Natural killer cell treated with Interleukin-12 subunit alpha and Interleukin-12 subunit beta and Interleukin-15 and Interleukin-18, amount 100 ng/mL, for 72 hours (primary cell): ENCODE measurements at regions not wholly inside any gene's neighbourhood (a gene's known extent, or its start where the extent isn't known, plus 50 kb on each side); places are given as distances from the start of the nearest gene placed in this dataset.

Source experiments
- ATAC-seq, 2 donors: fragments of 150-1000 bp; cut with Tn5 transposase in 1 of 2; sonication (Bioruptor Pico), chemical (Tn5 transposase) in 1 of 2; 2 replicates each; pipeline ENCODE4 v1.10.0; 2021
- DNase-seq: peaks from one replicate; pipeline ENCODE4 v3.0.0; 2022; ENCODE audit warnings: low spot score
- H3K27ac Mint-ChIP-seq, 2 donors: 1 replicate in 1 of 2; 2 replicates in 1 of 2; pipeline ENCODE4 v1.8.0; 2022; ENCODE audit warnings: mixed read lengths in 2 of 2, mild to moderate bottlenecking in 1 of 2, moderate library complexity in 1 of 2
- H3K27me3 Mint-ChIP-seq, 2 donors: 1 replicate in 1 of 2; 2 replicates in 1 of 2; pipeline ENCODE4 v1.8.0; 2022; ENCODE audit warnings: mixed read lengths in 2 of 2
- H3K36me3 Mint-ChIP-seq: one replicate; pipeline ENCODE4 v1.8.0; 2022; ENCODE audit warnings: mixed read lengths
- H3K4me1 Mint-ChIP-seq, 2 donors: 1 replicate in 1 of 2; 2 replicates in 1 of 2; pipeline ENCODE4 v1.8.0; 2022; ENCODE audit warnings: low read depth in 2 of 2, mixed read lengths in 2 of 2, mild to moderate bottlenecking in 1 of 2
- H3K4me3 Mint-ChIP-seq: one replicate; pipeline ENCODE4 v1.8.0; 2022; ENCODE audit warnings: mixed read lengths
- H3K9me3 Mint-ChIP-seq: 2 replicates; pipeline ENCODE4 v1.8.0; 2022; ENCODE audit warnings: mixed read lengths

DNA sequence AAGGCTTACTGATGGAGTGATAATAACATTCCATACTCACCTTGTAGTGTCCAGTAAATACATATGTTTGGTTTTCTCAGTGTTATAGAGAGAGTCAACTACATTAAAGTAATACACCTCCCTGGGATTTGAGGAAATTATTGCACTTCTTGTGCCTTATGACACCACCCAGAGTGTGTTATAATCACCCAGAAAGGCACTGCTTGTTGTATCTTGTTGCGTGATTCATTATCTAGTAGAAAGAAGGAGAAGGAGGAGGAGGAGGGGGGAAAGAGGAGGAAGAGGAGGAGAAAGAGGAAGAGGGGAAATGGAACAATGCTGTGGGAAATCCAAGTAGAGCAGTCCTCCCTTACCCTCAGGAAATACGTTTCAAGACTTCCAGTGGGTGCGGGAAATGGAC is 661.8 kb upstream of the WWC1 start:
- ATAC-seq (no peak), DNase-seq (no peak)
- no peak overlapping the region for H3K4me3 Mint-ChIP-seq
- H3K27me3 Mint-ChIP-seq = no peaks in the 10 kb centered on the region
- H3K9me3 Mint-ChIP-seq = peaks cover 8% of the 10 kb centered on the region
- H3K36me3 Mint-ChIP-seq = no peaks in the 10 kb centered on the region
- H3K27ac Mint-ChIP-seq = no peak overlapping the region
- no peaks in the 10 kb centered on the region for H3K4me1 Mint-ChIP-seq

- no peaks in the 10 kb centered on the region for H3K36me3 Mint-ChIP-seq
- ATAC-seq (no peak), DNase-seq (no peak)
- no peak overlapping the region for H3K27ac Mint-ChIP-seq
- H3K27me3 Mint-ChIP-seq = no peaks in the 10 kb centered on the region
- no peaks in the 10 kb centered on the region for H3K4me1 Mint-ChIP-seq
- H3K4me3 Mint-ChIP-seq = no peak overlapping the region
- H3K9me3 Mint-ChIP-seq = peaks cover 8% of the 10 kb centered on the region
These were observed 660.3 kb upstream of the WWC1 start for GRCh38 chr5:167631191-167631590.

DNA sequence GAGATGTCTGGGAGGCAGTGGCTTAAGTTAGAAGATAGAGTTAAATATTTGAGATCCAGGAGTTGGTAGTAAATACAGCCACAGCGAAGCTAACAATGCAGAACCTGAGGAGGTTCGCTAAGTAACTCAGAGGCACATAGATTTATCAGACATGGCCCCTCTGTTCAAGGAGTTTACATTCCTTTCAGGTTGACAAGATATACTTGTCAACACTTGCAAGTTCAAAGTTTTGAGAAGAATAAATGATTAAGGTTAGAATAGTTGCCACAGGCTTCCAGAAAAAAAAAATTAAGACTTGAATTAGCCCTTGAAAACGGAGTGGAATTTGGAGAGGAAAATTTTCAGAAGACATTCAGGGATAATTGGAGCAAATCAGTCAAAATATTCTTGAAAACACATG is 658.3 kb upstream of the WWC1 start:
- Mint-ChIP-seq H3K4me3 (no peak overlapping the region), H3K27me3 (no peaks in the 10 kb centered on the region), H3K9me3 (peaks cover 9% of the 10 kb centered on the region), H3K27ac (no peak overlapping the region), H3K4me1 (no peaks in the 10 kb centered on the region), H3K36me3 (no peaks in the 10 kb centered on the region)
- DNase-seq = no peak
- no peak for ATAC-seq

DNA sequence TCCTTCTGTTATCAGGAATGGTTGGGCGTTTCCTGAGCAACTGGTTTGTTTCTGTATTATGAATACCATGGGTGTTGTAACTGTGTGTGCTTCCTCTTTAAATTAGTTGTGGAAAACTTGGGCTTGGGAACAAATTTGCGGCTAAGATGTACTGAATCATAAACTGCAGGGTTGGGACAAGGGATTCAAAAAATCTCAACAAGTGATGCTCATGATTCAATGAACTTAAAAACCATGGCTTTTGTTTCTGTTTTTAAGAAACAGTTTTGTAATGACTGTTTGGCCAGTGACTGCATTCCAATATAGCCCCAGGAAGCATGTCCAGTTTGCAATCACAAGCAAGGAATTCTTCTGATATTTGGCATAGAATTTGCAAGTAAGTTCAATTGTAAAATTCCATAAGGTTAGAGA is 657.5 kb upstream of the WWC1 start:
- Mint-ChIP-seq H3K4me1 (no peaks in the 10 kb centered on the region), H3K27ac (no peak overlapping the region), H3K36me3 (no peaks in the 10 kb centered on the region), H3K4me3 (no peak overlapping the region), H3K27me3 (no peaks in the 10 kb centered on the region), H3K9me3 (peaks cover 6% of the 10 kb centered on the region)
- ATAC-seq (no peak), DNase-seq (no peak)

DNA sequence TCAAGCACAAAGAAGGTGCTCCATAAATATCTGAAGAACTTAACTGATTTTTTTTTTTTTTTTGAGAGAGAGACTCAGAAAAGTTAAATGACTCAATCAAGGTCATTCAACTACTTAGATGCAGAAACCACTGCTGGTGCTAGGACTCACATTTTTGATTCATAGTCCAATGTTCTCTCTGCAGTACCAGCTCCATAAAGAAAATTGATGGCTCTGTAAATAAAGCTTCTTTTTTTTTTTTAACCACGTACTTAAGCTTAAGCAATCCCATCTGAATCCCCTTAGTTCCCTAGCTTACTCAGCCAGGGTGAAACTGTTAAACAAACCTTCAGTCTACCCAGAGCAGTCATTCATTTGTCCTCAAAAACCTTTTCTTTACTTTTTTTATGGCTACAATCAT is 657.0 kb upstream of the WWC1 start:
- ATAC-seq (no peak), DNase-seq (no peak)
- Mint-ChIP-seq H3K36me3 (no peaks in the 10 kb centered on the region), H3K9me3 (peaks cover 6% of the 10 kb centered on the region), H3K4me3 (no peak overlapping the region), H3K4me1 (no peaks in the 10 kb centered on the region), H3K27me3 (no peaks in the 10 kb centered on the region), H3K27ac (no peak overlapping the region)

DNA sequence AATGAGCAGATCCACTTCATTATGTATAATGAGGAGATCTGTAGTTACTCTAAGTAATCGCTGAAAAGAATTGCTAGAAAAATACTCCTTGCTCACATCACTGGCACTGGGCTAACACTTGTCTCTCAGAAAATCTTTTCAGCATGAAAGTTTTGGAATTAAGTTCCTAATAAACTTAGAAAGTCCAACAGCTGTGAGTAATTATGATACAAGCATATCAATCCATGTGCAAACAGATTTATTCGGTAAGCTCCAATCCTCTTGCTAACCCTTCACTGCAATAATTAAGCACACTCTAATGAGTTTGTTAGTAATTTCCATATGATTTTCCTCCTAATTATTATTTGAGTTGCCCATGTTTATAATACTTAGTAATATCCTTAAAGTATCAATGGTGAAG is 652.6 kb upstream of the WWC1 start:
- no peaks in the 10 kb centered on the region for H3K27me3 Mint-ChIP-seq
- ATAC-seq (no peak), DNase-seq (no peak)
- H3K4me1 Mint-ChIP-seq = no peaks in the 10 kb centered on the region
- H3K36me3 Mint-ChIP-seq = no peaks in the 10 kb centered on the region
- H3K27ac Mint-ChIP-seq = no peak overlapping the region
- H3K9me3 Mint-ChIP-seq = peaks cover 6% of the 10 kb centered on the region
- no peak overlapping the region for H3K4me3 Mint-ChIP-seq

DNA sequence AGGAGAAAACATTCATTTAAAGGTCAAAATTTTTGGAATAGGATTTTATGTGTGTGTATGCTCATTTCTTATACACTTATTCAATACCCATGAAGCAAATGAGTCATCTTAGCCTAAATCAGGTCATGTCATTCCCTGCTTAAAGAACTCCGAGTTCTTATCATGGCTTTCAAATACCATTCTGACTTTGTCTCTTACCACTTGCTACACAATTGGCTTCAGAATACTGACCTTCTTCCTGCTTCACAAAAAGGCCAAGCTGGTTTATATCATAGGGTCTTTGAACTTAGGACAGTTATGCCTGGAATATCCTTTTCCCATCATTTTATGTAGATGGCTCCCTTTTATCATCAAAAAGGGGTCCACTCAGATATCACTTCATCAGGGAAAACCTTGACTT is 652.2 kb upstream of the WWC1 start:
- no peak for DNase-seq
- no peaks in the 10 kb centered on the region for H3K27me3 Mint-ChIP-seq
- no peak overlapping the region for H3K4me3 Mint-ChIP-seq
- peaks cover 6% of the 10 kb centered on the region for H3K9me3 Mint-ChIP-seq
- H3K4me1 Mint-ChIP-seq = no peaks in the 10 kb centered on the region
- H3K36me3 Mint-ChIP-seq = no peaks in the 10 kb centered on the region
- ATAC-seq = no peak
- no peak overlapping the region for H3K27ac Mint-ChIP-seq

- DNase-seq (no peak), ATAC-seq (no peak)
- H3K4me1 Mint-ChIP-seq = no peaks in the 10 kb centered on the region
- no peaks in the 10 kb centered on the region for H3K36me3 Mint-ChIP-seq
- H3K27ac Mint-ChIP-seq = no peak overlapping the region
- H3K4me3 Mint-ChIP-seq = no peak overlapping the region
- peaks cover 6% of the 10 kb centered on the region for H3K9me3 Mint-ChIP-seq
- no peaks in the 10 kb centered on the region for H3K27me3 Mint-ChIP-seq
These were observed 651.7 kb upstream of the WWC1 start for GRCh38 chr5:167639766-167640165.

DNA sequence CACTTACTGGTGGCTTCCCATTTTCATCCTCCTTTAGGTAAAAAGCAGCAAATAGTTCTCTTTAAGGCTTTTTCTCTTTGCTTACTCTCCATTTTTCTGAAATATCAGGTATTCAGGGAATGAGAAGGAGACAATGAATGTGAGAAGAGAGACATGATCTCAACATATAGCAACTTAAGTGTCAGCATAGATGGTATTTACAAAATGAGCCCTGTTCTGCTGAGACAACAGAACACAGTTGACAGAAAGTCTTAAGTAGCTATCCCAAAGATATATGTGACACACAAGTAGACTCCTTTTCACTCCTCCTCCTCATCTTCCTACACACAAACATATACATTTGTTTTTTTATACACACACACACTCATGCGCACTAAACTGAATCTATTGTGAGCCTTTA is 649.3 kb upstream of the WWC1 start:
- Mint-ChIP-seq H3K9me3 (peaks cover 6% of the 10 kb centered on the region), H3K27me3 (no peaks in the 10 kb centered on the region), H3K27ac (no peak overlapping the region), H3K36me3 (no peaks in the 10 kb centered on the region), H3K4me1 (no peaks in the 10 kb centered on the region), H3K4me3 (no peak overlapping the region)
- ATAC-seq (no peak), DNase-seq (no peak)

GRCh38 chr5:167642779-167643517 is 648.5 kb upstream of the WWC1 start:
- no peak overlapping the region for H3K27ac Mint-ChIP-seq
- no peaks in the 10 kb centered on the region for H3K36me3 Mint-ChIP-seq
- DNase-seq (no peak), ATAC-seq (no peak)
- no peaks in the 10 kb centered on the region for H3K4me1 Mint-ChIP-seq
- no peak overlapping the region for H3K4me3 Mint-ChIP-seq
- H3K27me3 Mint-ChIP-seq = no peaks in the 10 kb centered on the region
- peaks cover 3% of the 10 kb centered on the region for H3K9me3 Mint-ChIP-seq

DNA sequence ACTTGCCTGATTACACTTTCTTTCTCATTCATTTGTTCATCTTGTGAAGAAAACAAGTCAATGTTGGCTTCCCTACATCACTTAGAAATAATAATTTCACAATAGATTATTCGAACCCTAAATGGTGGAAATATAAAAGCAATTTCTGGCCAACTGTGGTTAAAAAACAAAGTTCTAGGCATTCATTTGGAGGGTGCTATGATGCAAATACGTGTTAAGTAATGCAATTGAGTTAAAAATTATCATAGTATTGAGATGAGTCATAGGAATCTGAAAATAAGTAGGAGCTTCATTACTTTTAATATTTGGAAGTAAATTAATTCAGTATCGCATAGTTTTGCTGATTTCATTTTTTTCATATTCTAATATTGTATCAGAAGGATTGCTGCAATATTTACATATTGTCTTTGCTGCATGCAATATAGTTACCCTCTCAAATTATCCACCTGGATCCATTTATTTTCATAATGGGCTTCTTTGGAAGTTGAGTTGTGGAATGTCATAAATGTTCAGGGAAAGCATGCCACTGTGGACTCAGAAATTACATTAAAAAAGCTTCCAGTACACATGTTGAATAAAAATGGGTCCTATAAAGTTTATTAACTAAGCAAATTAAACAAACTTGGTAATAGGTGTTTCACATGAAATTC is 647.7 kb upstream of the WWC1 start:
- Mint-ChIP-seq H3K27me3 (no peaks in the 10 kb centered on the region), H3K9me3 (peaks cover 3% of the 10 kb centered on the region), H3K4me1 (no peaks in the 10 kb centered on the region), H3K36me3 (no peaks in the 10 kb centered on the region), H3K27ac (no peak overlapping the region), H3K4me3 (no peak overlapping the region)
- DNase-seq (no peak), ATAC-seq (no peak)

DNA sequence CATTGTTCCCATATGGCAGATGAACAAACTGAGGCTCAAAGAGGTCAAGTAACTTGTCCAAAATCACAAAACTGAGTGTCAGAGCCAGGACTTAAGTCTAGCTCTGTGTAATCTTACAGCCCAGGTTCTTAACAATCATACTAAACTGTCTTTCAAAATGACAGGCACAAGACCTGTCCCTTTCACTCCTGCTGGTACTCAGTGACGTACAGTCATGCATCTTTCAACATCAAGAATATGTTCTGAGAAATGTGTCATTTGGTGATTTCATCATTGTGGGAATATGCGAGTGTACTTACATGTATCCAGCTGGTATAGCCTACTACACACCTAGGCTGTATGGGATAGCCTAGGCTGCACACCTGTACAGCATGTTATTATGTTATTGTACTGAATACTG is 646.8 kb upstream of the WWC1 start:
- H3K27ac Mint-ChIP-seq = no peak overlapping the region
- no peaks in the 10 kb centered on the region for H3K27me3 Mint-ChIP-seq
- H3K36me3 Mint-ChIP-seq = no peaks in the 10 kb centered on the region

GRCh38 chr5:167649471-167649870 is 642.0 kb upstream of the WWC1 start:
- peaks cover 4% of the 10 kb centered on the region for H3K9me3 Mint-ChIP-seq
- no peak for ATAC-seq
- no peaks in the 10 kb centered on the region for H3K27me3 Mint-ChIP-seq
- no peaks in the 10 kb centered on the region for H3K4me1 Mint-ChIP-seq
- no peak overlapping the region for H3K27ac Mint-ChIP-seq
- H3K4me3 Mint-ChIP-seq = no peak overlapping the region
- H3K36me3 Mint-ChIP-seq = no peaks in the 10 kb centered on the region
- no peak for DNase-seq

More for the DNA sequence above, 646.8 kb upstream of the WWC1 start:
- DNase-seq = no peak
- Mint-ChIP-seq H3K9me3 (peaks cover 3% of the 10 kb centered on the region), H3K4me1 (no peaks in the 10 kb centered on the region), H3K4me3 (no peak overlapping the region)
- ATAC-seq = no peak

DNA sequence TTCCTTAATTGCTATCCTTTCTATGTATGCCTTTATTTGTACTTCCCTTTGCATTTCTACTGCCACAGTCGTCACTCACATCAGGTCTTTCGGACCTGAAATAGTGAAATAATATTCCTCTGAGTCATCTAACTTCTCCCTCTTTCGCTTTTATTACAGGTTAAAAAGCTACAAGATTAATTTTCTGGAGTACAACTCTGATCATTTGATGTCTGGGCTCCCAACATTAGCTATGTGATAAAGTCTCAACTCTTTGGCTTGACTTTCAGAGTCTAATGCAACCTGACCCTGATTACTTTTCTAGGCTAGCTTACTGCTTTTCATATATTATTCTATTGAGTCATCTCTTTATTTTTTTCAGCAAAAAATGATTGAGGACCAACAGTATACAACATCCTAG is 638.8 kb upstream of the WWC1 start:
- Mint-ChIP-seq H3K4me3 (no peak overlapping the region), H3K36me3 (no peaks in the 10 kb centered on the region)

DNA sequence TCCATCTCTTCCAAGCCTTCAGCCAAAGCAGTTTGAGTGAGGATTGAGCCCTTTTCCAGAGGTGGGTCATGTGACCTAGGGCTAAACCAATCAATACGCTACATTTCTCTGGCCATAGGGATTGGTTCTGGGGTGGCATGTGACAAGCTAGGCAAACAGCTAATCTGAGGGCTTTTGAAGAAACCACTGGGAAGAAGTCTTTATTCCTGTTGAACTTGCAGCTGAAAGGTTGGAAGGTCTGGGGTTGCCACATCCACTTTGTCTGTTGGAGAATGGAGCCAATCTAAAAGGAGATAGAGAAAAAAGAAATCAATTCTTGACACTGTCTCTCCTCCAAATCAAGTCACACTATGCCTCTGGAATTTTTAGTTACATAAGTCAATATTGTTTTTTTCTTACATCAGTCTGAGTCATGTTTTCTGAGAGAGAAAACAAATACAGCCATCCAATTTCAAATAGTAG is 637.8 kb upstream of the WWC1 start:
- no peak for DNase-seq
- H3K27ac Mint-ChIP-seq = no peak overlapping the region
- ATAC-seq = no peak
- no peak overlapping the region for H3K4me3 Mint-ChIP-seq
- no peaks in the 10 kb centered on the region for H3K36me3 Mint-ChIP-seq
- H3K27me3 Mint-ChIP-seq = no peaks in the 10 kb centered on the region
- H3K9me3 Mint-ChIP-seq = peaks cover 4% of the 10 kb centered on the region
- no peaks in the 10 kb centered on the region for H3K4me1 Mint-ChIP-seq

More for the DNA sequence above, 638.8 kb upstream of the WWC1 start:
- H3K4me1 Mint-ChIP-seq = no peaks in the 10 kb centered on the region
- no peak overlapping the region for H3K27ac Mint-ChIP-seq
- DNase-seq (no peak), ATAC-seq (no peak)
- H3K27me3 Mint-ChIP-seq = no peaks in the 10 kb centered on the region
- peaks cover 4% of the 10 kb centered on the region for H3K9me3 Mint-ChIP-seq
